SK-N-MC (cell line): ENCODE measurements at regions not wholly inside any gene's neighbourhood (a gene's known extent, or its start where the extent isn't known, plus 50 kb on each side); places are given as distances from the start of the nearest gene placed in this dataset.
"Not testable (repeated sequence)": the region's sequence is repeated elsewhere in the genome, so short reads cannot be mapped to it uniquely, and the experiment has no call there.

Experiments
- EZH2 ChIP-seq: fragments of 200-600 bp; sonication (generic); IDR thresholded peaks from one replicate; pipeline ENCODE4 v1.6.1; 2017; ENCODE audit warnings: antibody characterized with exemption
- FOXP2 ChIP-seq: optimal IDR thresholded peaks from 2 replicates; pipeline ENCODE3; 2011; ENCODE audit warnings: mild to moderate bottlenecking, moderate library complexity; ENCODE audit not compliant: insufficient read depth; ENCODE audit errors: extremely low read length, control extremely low read depth
- POLR2AphosphoS5 ChIP-seq: IDR thresholded peaks from 2 replicates; pipeline ENCODE4 v1.6.1; 2012; ENCODE audit warnings: mild to moderate bottlenecking, low read depth, low read length, borderline replicate concordance

- TF ChIP-seq EZH2, POLR2AphosphoS5, FOXP2: not testable (repeated sequence)
Measured at GRCh38 chr6:76876430-76876829, 586.9 kb downstream of the HTR1B start.
